ENCODE measurements at regions not wholly inside any gene's neighbourhood (a gene's known extent, or its start where the extent isn't known, plus 50 kb on each side); places are given as distances from the start of the nearest gene placed in this dataset.

- no peak for DNase-seq
- peaks cover 0 to 7% (median 0%) of the 10 kb centered on the region in 12 donors for H3K9me3 ChIP-seq
These were observed 676.1 kb upstream of the C9orf72 start for GRCh38 chr9:28249424-28249823.

GRCh38 chr9:28255174-28255573 lies 681.9 kb upstream of the C9orf72 start:
- WGBS, 4 donors, result 70 to 77% (median 73%) methylated on average over 3 of the region's 3 CpGs
- no peak overlapping the region for H3K4me3 ChIP-seq
- no peaks in the 10 kb centered on the region for H3K4me1 ChIP-seq
- no peak overlapping the region for H3K27ac ChIP-seq
- intact Hi-C loops (cut with DNase I), result no loop called here
- no peak for TF ChIP-seq CTCF (IDR thresholded peaks at IDR 0.05)
- TF ChIP-seq POLR2A (IDR thresholded peaks at IDR 0.05), result no peak
- no peak for DNase-seq
- no peaks in the 10 kb centered on the region for H3K9me3 ChIP-seq
- H3K27me3 ChIP-seq, result no peaks in the 10 kb centered on the region
- no peaks in the 10 kb centered on the region for H3K36me3 ChIP-seq
- no peak for ATAC-seq

More at GRCh38 chr9:28249424-28249823, 676.1 kb upstream of the C9orf72 start:
- no peak overlapping the region for H3K27ac ChIP-seq
- H3K4me3 ChIP-seq, result no peak overlapping the region
- no peak for TF ChIP-seq POLR2A (IDR thresholded peaks at IDR 0.05)
- ATAC-seq, result no peak
- H3K4me1 ChIP-seq, result no peaks in the 10 kb centered on the region
- WGBS, 4 donors, result 50 to 70% (median 61%) methylated on average over 2 of the region's 2 CpGs
- H3K36me3 ChIP-seq, result no peaks in the 10 kb centered on the region
- no peaks in the 10 kb centered on the region for H3K27me3 ChIP-seq
- intact Hi-C loops (cut with DNase I), result no loop called here

GRCh38 chr9:28260330-28260729 lies 687.0 kb upstream of the C9orf72 start:
- Histone ChIP-seq H3K9me3 (no peaks in the 10 kb centered on the region), H3K4me3 (no peak overlapping the region), H3K4me1 (no peaks in the 10 kb centered on the region), H3K27ac (no peak overlapping the region), H3K36me3 (no peaks in the 10 kb centered on the region), H3K27me3 (no peaks in the 10 kb centered on the region)
- ATAC-seq (no peak), DNase-seq (no peak)
- 85 to 92% (median 89%) methylated on average over 4 of the region's 4 CpGs for WGBS, 4 donors
- intact Hi-C loops (cut with DNase I), result no loop called here
- TF ChIP-seq POLR2A (IDR thresholded peaks at IDR 0.05) (no peak), CTCF (IDR thresholded peaks at IDR 0.05) (no peak)

DNA sequence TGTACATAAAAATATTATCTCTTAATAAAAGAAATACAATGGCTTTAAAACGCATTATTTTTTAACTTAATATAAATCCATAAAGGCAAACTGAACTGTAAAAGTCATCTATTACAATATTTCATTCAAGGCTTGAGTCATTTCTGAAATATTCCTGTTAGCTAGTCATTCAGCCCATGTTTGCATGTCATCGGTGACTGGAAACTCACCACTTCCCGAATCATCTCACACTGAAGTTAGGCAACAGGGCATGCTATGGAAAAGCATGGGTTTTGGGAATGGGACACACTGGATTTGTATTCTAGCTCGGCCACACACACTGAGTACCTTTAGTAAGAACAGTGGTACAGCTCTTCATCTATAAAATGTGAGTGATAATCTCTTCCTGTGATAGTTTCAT lies 691.1 kb upstream of the C9orf72 start:
- TF ChIP-seq POLR2A (IDR thresholded peaks at IDR 0.05), result no peak
- no peak for TF ChIP-seq CTCF (IDR thresholded peaks at IDR 0.05)
- ATAC-seq (no peak), DNase-seq (no peak)
- Histone ChIP-seq H3K36me3 (no peaks in the 10 kb centered on the region), H3K27me3 (no peaks in the 10 kb centered on the region), H3K4me3 (no peak overlapping the region), H3K27ac (no peak overlapping the region), H3K9me3 (no peaks in the 10 kb centered on the region), H3K4me1 (no peaks in the 10 kb centered on the region)
- WGBS, 4 donors, result 79 to 87% (median 85%) methylated on average over 4 of the region's 4 CpGs
- intact Hi-C loops (cut with DNase I), result no loop called here

DNA sequence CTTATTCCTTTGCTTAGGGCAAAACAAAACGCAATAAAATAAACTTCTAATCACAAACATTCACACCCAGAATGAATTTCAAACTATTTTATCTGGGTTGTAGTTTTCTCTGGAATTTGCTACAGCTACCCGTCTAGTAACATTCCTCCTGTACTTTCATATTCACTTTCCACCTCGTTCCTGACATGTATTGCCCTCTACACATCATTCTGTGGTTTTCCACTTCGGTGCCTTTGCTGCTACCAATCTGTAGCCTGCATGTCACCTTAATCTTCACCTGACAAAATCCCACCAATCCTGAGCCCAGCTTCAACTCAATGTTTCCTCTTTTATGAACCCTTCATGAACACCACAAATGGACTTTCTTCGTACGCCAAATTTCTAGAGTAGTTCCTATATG lies 694.1 kb upstream of the C9orf72 start:
- no peaks in the 10 kb centered on the region for H3K4me1 ChIP-seq
- H3K27ac ChIP-seq, result no peak overlapping the region
- TF ChIP-seq CTCF (IDR thresholded peaks at IDR 0.05), result no peak
- no peak for TF ChIP-seq POLR2A (IDR thresholded peaks at IDR 0.05)
- H3K27me3 ChIP-seq, result no peaks in the 10 kb centered on the region
- H3K4me3 ChIP-seq, result no peak overlapping the region
- intact Hi-C loops (cut with DNase I), result no loop called here
- H3K36me3 ChIP-seq, result no peaks in the 10 kb centered on the region
- 71 to 79% (median 78%) methylated on average over 6 of the region's 6 CpGs for WGBS, 4 donors
- no peak for DNase-seq
- no peaks in the 10 kb centered on the region for H3K9me3 ChIP-seq
- no peak for ATAC-seq
